Fibroblast of lung (primary cell): ENCODE measurements at regions not wholly inside any gene's neighbourhood (a gene's known extent, or its start where the extent isn't known, plus 50 kb on each side); places are given as distances from the start of the nearest gene placed in this dataset.

Experiments used
- DNase-seq, 2 donors: peaks; one replicate each; pipeline versions ENCODE4 v3.0.0 to v3.0.0-alpha.2; 2010; ENCODE audit warnings: low read depth in 2 of 2
- H2AFZ ChIP-seq: 2 replicates; pipeline ENCODE4 v1.5.1; 2012; ENCODE audit warnings: low read length, control low read depth, inconsistent platforms
- H3K27ac ChIP-seq: 2 replicates; pipeline ENCODE4 v1.5.1; 2011; ENCODE audit warnings: low read length, control low read depth; ENCODE audit not compliant: insufficient read depth
- H3K27me3 ChIP-seq: 2 replicates; pipeline ENCODE4 v1.5.1; 2011; ENCODE audit warnings: mild to moderate bottlenecking, low read length; ENCODE audit not compliant: control insufficient read depth, insufficient read depth
- H3K36me3 ChIP-seq: 2 replicates; pipeline ENCODE4 v1.5.1; 2011; ENCODE audit warnings: low read length; ENCODE audit not compliant: control insufficient read depth, insufficient read depth
- H3K4me1 ChIP-seq: 2 replicates; pipeline ENCODE4 v1.5.1; 2011; ENCODE audit warnings: low read length; ENCODE audit not compliant: control insufficient read depth, insufficient read depth; ENCODE audit errors: extremely low read depth
- H3K4me2 ChIP-seq: 2 replicates; pipeline ENCODE4 v1.5.1; 2011; ENCODE audit warnings: low read length, control low read depth; ENCODE audit not compliant: insufficient read depth; ENCODE audit errors: extremely low read depth
- H3K4me3 ChIP-seq, 4 experiments: fragments of 200-600 bp in 1 of 4; sonication (generic) in 1 of 4; replicated peaks in 1 of 4; 2 replicates each; pipeline ENCODE4 v1.5.1; 2011 to 2016; ENCODE audit warnings: low read length in 4 of 4, low read depth in 3 of 4, mild to moderate bottlenecking in 3 of 4, control low read depth in 2 of 4, inconsistent platforms in 1 of 4, mixed read lengths in 1 of 4; ENCODE audit not compliant: insufficient read depth in 1 of 4; ENCODE audit errors: control extremely low read depth in 1 of 4
- H3K79me2 ChIP-seq: 2 replicates; pipeline ENCODE4 v1.5.1; 2012; ENCODE audit warnings: mild to moderate bottlenecking, low read length, inconsistent platforms; ENCODE audit not compliant: control insufficient read depth, insufficient read depth
- H3K9ac ChIP-seq: 2 replicates; pipeline ENCODE4 v1.5.1; 2011; ENCODE audit warnings: mild to moderate bottlenecking, low read length, control low read depth; ENCODE audit not compliant: insufficient read depth
- H3K9me3 ChIP-seq: 2 replicates; pipeline ENCODE4 v1.5.1; 2012; ENCODE audit warnings: low read depth, low read length; ENCODE audit not compliant: control insufficient read depth, insufficient read depth
- H4K20me1 ChIP-seq: 2 replicates; pipeline ENCODE4 v1.5.1; 2011; ENCODE audit warnings: low read length; ENCODE audit not compliant: control insufficient read depth, insufficient read depth; ENCODE audit errors: extremely low read depth
- CTCF ChIP-seq, 2 donors: IDR thresholded peaks in 1 of 2; conservative IDR thresholded peaks in 1 of 2; 1 replicate in 1 of 2; 2 replicates in 1 of 2; pipeline ENCODE4 v1.5.1; 2011 to 2012; ENCODE audit warnings: low read length in 2 of 2, control low read depth in 1 of 2, inconsistent platforms in 1 of 2, low read depth in 1 of 2, mild to moderate bottlenecking in 1 of 2
- EZH2 ChIP-seq: IDR thresholded peaks from 2 replicates; pipeline ENCODE4 v1.5.1; 2012; ENCODE audit warnings: low read length, control low read depth, mild to moderate bottlenecking; ENCODE audit errors: missing control alignments

- peak; percentile 54 to 83 for DNase-seq
- no peaks in the 10 kb centered on the region for H4K20me1 ChIP-seq
- H2AFZ ChIP-seq, result no peak overlapping the region
- H3K36me3 ChIP-seq, result no peaks in the 10 kb centered on the region
- no peaks in the 10 kb centered on the region for H3K79me2 ChIP-seq
- no peak overlapping the region for H3K9ac ChIP-seq
- H3K27ac ChIP-seq, result no peak overlapping the region
- no peak overlapping the region for H3K4me3 ChIP-seq
- no peaks in the 10 kb centered on the region for H3K27me3 ChIP-seq
- no peak for TF ChIP-seq EZH2
- peak; percentile 62 to 75 for TF ChIP-seq CTCF (conservative IDR thresholded peaks at IDR 0.05 in 1 of 2, IDR thresholded peaks at IDR 0.05 in 1 of 2; ENCODE audit: low read depth in 1 of 2, low read length in 2 of 2)
- H3K4me1 ChIP-seq, result no peaks in the 10 kb centered on the region
- no peak overlapping the region for H3K4me2 ChIP-seq
- no peaks in the 10 kb centered on the region for H3K9me3 ChIP-seq
These were observed 83.9 kb upstream of the GRAMD2B start for GRCh38 chr5:126339215-126339805.

- Histone ChIP-seq H3K4me1 (no peaks in the 10 kb centered on the region), H3K79me2 (no peaks in the 10 kb centered on the region), H3K4me2 (no peak overlapping the region), H2AFZ (no peak overlapping the region), H3K36me3 (no peaks in the 10 kb centered on the region), H3K4me3 (no peak overlapping the region), H3K27me3 (no peaks in the 10 kb centered on the region), H3K9ac (no peak overlapping the region), H3K27ac (no peak overlapping the region), H3K9me3 (no peaks in the 10 kb centered on the region), H4K20me1 (no peaks in the 10 kb centered on the region)
- no peak for TF ChIP-seq CTCF (conservative IDR thresholded peaks at IDR 0.05 in 1 of 2, IDR thresholded peaks at IDR 0.05 in 1 of 2; ENCODE audit: low read depth in 1 of 2, low read length in 2 of 2)
- no peak for TF ChIP-seq EZH2
- DNase-seq, result no peak
These were observed 81.1 kb upstream of the GRAMD2B start for GRCh38 chr5:126341906-126342630.

- Histone ChIP-seq H3K79me2 (no peaks in the 10 kb centered on the region), H4K20me1 (no peaks in the 10 kb centered on the region), H3K9ac (no peak overlapping the region), H3K9me3 (no peaks in the 10 kb centered on the region), H2AFZ (peak overlapping the region; percentile 51), H3K27me3 (no peaks in the 10 kb centered on the region), H3K4me1 (peaks cover 18% of the 10 kb centered on the region), H3K4me2 (peak overlapping the region; percentile 19), H3K36me3 (no peaks in the 10 kb centered on the region), H3K4me3 (no peak overlapping the region), H3K27ac (no peak overlapping the region)
- TF ChIP-seq CTCF (conservative IDR thresholded peaks at IDR 0.05 in 1 of 2, IDR thresholded peaks at IDR 0.05 in 1 of 2; ENCODE audit: low read depth in 1 of 2, low read length in 2 of 2) (no peak), EZH2 (no peak)
- peak in 1 of 2 donors; percentile 42 for DNase-seq
These were observed 74.2 kb upstream of the GRAMD2B start for GRCh38 chr5:126348855-126349635.
